ACC112 (cell line): ENCODE measurements at regions not wholly inside any gene's neighbourhood (a gene's known extent, or its start where the extent isn't known, plus 50 kb on each side); places are given as distances from the start of the nearest gene placed in this dataset.
A peak's percentile ranks its signal among the peaks of the same experiment; 100 is the strongest.

Source experiments
- H2AFZ ChIP-seq: fragments of 200-600 bp; sonication (generic); one replicate; pipeline ENCODE4 v1.6.0; 2017; ENCODE audit warnings: antibody characterized with exemption, low read length; ENCODE audit not compliant: unreplicated experiment
- H3K27ac ChIP-seq: fragments of 200-600 bp; sonication (generic); 2 replicates; pipeline ENCODE4 v1.5.1; 2014; ENCODE audit warnings: low read depth, mild to moderate bottlenecking, antibody characterized with exemption, low read length, moderate library complexity
- H3K27me3 ChIP-seq: fragments of 200-600 bp; sonication (generic); 2 replicates; pipeline ENCODE4 v1.6.1; 2014; ENCODE audit warnings: mild to moderate bottlenecking, antibody characterized with exemption, low read length, moderate library complexity, mixed read lengths; ENCODE audit not compliant: insufficient read depth
- H3K36me3 ChIP-seq: fragments of 200-600 bp; sonication (generic); 2 replicates; pipeline ENCODE4 v1.6.1; 2016; ENCODE audit warnings: mild to moderate bottlenecking, antibody characterized with exemption, low read length, moderate library complexity, mixed read lengths; ENCODE audit not compliant: insufficient read depth
- H3K4me1 ChIP-seq: fragments of 200-600 bp; sonication (generic); one replicate; pipeline ENCODE4 v1.6.1; 2016; ENCODE audit warnings: low read length, mixed read lengths; ENCODE audit not compliant: insufficient read depth, unreplicated experiment, control insufficient read depth
- H3K4me3 ChIP-seq: fragments of 200-600 bp; sonication (generic); 2 replicates; pipeline ENCODE4 v1.5.1; 2014; ENCODE audit warnings: mild to moderate bottlenecking, low read depth, low read length
- H3K79me2 ChIP-seq: fragments of 200-600 bp; sonication (generic); one replicate; pipeline ENCODE4 v1.6.0; 2016; ENCODE audit warnings: low read length; ENCODE audit not compliant: control insufficient read depth, unreplicated experiment, insufficient read depth

DNA sequence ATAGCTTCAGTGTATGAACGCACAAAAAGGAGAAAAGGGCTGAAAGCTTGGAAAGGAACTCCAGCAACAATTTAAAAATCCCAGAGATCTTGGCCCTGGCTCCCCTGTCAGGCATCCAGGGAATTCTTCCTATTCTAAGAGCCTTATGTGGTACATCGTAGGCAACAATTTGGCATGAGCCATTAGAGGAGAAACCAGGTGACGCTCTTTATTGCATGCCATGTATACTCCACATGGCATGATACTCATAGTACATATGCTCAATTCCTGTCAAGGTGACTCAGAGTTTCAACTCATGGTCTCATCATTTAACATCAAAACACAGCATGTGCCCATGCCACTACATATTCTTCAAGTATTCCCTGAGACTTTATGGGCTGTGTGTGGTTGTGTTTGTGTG is 191.3 kb downstream of the OR13H1 start:
- no peaks in the 10 kb centered on the region for H3K36me3 ChIP-seq
- no peak overlapping the region for H2AFZ ChIP-seq
- H3K27me3 ChIP-seq, result no peaks in the 10 kb centered on the region
- H3K4me1 ChIP-seq, result no peaks in the 10 kb centered on the region
- no peak overlapping the region for H3K27ac ChIP-seq
- H3K4me3 ChIP-seq, result no peak overlapping the region
- no peaks in the 10 kb centered on the region for H3K79me2 ChIP-seq

DNA sequence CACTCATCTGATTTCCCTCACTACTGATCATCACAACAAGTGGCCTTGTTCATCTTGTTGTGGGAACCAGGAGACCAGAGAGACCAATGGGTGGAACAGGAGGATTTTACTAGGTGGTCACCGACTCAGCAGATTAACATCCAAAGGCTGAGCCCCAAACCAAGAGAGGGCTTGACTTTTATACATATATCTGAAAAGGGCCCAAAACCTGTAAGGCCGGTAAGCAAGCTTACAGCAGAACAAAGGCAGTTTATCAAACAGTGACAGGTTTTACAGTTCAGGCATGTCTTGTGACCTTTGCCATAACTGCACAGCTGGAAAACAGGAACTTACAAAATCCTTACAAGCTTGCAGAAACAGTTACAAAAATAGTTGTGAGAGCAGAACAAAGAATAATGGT is 195.9 kb downstream of the OR13H1 start:
- no peaks in the 10 kb centered on the region for H3K36me3 ChIP-seq

DNA sequence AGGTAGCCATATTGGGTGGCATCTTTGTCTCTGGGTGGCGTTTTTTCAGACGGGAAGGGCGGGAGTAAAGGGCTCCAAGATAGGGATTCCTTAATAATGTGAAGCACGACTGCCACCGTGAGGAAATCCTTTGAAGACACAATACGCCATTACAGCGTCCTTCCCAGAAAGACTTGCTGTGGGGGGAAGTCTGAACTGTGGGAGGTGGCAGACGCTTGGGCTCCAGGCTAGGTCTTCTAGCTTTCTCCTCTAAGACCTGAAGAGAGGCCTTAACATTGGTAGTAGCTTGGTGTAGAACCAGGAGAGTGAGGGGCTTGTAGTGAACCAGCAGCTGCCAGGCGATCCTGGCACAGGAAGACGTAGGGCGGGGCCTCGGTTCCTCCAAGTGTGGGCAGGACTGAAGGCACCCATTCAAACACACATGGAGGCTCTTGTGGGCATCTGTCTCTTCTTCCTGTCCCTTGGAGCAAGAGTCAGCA is 197.3 kb downstream of the OR13H1 start:
- no peaks in the 10 kb centered on the region for H3K27me3 ChIP-seq
- H3K4me3 ChIP-seq, result no peak overlapping the region
- H3K27ac ChIP-seq, result no peak overlapping the region

More for the DNA sequence above, 195.9 kb downstream of the OR13H1 start:
- Histone ChIP-seq H3K27me3 (no peaks in the 10 kb centered on the region), H3K4me3 (no peak overlapping the region), H3K4me1 (no peaks in the 10 kb centered on the region), H3K27ac (no peak overlapping the region), H2AFZ (no peak overlapping the region), H3K79me2 (no peaks in the 10 kb centered on the region)

DNA sequence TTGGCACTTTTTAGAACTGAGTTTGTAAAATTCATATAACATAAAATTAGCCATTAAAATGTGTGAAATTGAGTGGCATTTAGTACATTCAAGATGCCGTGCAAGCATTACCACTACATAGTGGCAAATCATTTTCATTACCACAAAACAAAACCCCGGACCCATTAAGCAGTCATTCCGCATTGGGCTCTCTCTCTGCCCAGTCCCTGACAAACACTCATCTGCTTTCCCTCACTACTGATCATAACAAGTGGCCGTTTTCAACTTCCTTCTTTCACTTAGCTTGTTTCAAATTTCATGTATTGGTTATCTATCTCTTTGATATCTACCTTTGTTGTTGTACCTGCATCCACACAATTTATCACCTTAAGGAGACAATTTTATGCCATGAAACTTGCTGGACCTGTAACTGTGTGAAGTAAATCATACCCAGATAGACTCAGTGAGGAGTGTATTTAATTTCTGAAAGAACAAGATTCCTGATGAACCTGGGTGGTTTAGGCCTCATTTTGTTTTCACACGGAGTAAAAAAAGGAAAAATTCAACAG is 202.1 kb downstream of the OR13H1 start:
- Histone ChIP-seq H3K36me3 (no peaks in the 10 kb centered on the region), H3K27me3 (no peaks in the 10 kb centered on the region), H2AFZ (no peak overlapping the region), H3K4me3 (no peak overlapping the region), H3K79me2 (no peaks in the 10 kb centered on the region), H3K27ac (no peak overlapping the region), H3K4me1 (no peaks in the 10 kb centered on the region)

More for the DNA sequence above, 197.3 kb downstream of the OR13H1 start:
- H2AFZ ChIP-seq, result no peak overlapping the region
- H3K4me1 ChIP-seq, result no peaks in the 10 kb centered on the region
- H3K36me3 ChIP-seq, result no peaks in the 10 kb centered on the region
- no peaks in the 10 kb centered on the region for H3K79me2 ChIP-seq

DNA sequence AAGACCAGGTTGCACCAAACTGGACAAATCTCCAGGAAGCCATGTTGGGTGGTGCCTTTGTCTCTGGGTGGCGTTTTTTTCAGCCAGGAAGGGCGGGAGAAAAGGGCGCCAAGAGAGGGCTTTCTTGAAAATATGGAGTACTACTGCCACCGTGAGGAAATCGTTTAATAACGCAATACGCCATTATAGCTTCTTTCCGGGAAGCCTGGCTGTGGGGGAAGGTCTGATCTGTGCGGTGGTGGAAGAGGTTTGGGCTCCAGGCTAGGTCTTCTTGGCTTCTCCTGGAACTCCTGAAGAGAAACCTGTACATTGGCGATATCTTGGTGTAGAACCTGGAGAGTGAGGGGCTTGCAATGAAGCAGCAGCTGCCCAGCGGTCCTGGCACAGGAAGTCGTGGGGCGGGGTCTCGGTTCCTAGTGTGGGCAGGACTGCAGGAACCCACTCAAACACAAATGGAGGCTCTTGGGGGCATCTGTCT is 202.7 kb downstream of the OR13H1 start:
- no peaks in the 10 kb centered on the region for H3K79me2 ChIP-seq
- no peak overlapping the region for H3K4me3 ChIP-seq
- no peak overlapping the region for H3K27ac ChIP-seq
- no peak overlapping the region for H2AFZ ChIP-seq
- no peaks in the 10 kb centered on the region for H3K27me3 ChIP-seq
- no peaks in the 10 kb centered on the region for H3K36me3 ChIP-seq
- no peaks in the 10 kb centered on the region for H3K4me1 ChIP-seq

DNA sequence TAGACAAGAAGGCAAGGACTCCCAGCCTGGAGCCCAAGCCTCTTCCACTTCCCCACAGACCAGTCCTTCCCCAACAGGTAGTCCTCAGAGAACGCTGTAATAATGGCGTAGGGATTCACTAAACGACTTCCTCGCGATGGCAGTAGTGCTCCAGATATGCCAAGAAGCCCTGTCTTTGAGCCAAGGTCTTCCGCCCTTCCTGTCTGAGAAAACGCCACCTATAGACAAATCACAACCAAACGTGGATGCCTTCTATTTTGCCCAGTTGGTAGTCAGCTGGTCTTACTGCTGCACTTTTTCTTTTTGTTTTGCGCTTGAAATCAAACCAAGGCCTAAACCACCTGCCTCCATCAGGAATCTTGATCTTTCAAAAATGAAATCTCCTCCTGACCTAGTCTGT is 203.3 kb downstream of the OR13H1 start:
- no peaks in the 10 kb centered on the region for H3K36me3 ChIP-seq
- H3K4me1 ChIP-seq, result no peaks in the 10 kb centered on the region
- no peak overlapping the region for H2AFZ ChIP-seq
- no peak overlapping the region for H3K27ac ChIP-seq
- no peak overlapping the region for H3K4me3 ChIP-seq
- H3K79me2 ChIP-seq, result no peaks in the 10 kb centered on the region
- no peaks in the 10 kb centered on the region for H3K27me3 ChIP-seq

DNA sequence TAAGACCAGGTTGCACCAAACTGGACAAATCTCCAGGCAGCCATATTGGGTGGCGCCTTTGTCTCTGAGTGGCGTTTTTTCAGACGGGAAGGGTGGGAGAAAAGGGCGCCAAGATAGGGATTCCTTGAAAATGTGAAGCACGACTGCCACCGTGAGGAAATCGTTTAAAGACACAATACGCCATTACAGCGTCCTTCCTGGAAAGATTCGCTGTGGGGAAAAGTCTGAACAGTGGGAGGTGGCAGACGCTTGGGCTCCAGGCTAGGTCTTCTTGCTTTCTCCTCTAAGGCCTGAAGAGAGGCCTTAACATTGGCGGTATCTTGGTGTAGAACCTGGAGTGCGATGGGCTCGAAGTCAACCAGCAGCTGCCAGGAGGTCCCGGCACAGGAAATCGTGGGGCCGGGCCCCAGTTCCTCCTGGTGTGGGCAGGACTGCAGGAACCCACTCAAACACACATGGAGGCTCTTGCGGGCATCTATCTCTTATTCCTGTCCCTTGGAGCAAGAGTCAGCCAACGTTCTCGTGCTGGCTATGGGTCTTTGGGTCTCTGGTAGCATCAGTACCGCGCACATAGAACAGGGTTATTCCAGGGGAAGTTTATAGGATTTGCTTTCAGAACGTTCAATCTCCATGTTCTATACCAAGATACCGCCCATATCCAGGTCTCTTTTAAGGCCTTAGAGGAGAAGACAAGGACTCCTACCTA is 208.8 kb downstream of the OR13H1 start:
- Histone ChIP-seq H3K4me1 (no peaks in the 10 kb centered on the region), H2AFZ (no peak overlapping the region), H3K79me2 (no peaks in the 10 kb centered on the region), H3K27me3 (no peaks in the 10 kb centered on the region), H3K27ac (no peak overlapping the region), H3K36me3 (no peaks in the 10 kb centered on the region), H3K4me3 (no peak overlapping the region)

DNA sequence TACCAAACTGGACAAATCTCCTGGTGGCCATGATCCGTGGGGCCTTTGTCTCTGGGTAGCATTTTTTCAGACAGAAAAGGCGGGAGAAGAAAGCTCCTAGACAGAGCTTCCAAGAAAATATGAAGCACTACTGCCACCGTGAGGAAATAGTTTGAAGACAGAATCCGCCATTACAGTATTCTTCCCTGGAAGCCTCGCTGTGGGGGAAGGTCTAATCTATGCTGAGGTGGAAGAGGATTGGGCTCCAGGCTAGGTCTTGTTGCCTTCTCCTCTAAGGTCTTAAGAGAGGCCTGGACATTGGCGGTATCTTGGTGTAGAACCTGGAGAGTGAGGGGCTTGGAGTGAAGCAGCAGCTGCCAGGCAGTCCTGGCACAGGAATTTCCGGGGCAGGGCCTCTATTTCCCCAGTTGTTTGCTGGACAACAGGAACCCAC is 218.9 kb downstream of the OR13H1 start:
- H3K4me3 ChIP-seq, result no peak overlapping the region
- H3K27ac ChIP-seq, result no peak overlapping the region
- no peaks in the 10 kb centered on the region for H3K79me2 ChIP-seq
- H3K36me3 ChIP-seq, result no peaks in the 10 kb centered on the region
- no peak overlapping the region for H2AFZ ChIP-seq
- H3K4me1 ChIP-seq, result no peaks in the 10 kb centered on the region
- H3K27me3 ChIP-seq, result no peaks in the 10 kb centered on the region

DNA sequence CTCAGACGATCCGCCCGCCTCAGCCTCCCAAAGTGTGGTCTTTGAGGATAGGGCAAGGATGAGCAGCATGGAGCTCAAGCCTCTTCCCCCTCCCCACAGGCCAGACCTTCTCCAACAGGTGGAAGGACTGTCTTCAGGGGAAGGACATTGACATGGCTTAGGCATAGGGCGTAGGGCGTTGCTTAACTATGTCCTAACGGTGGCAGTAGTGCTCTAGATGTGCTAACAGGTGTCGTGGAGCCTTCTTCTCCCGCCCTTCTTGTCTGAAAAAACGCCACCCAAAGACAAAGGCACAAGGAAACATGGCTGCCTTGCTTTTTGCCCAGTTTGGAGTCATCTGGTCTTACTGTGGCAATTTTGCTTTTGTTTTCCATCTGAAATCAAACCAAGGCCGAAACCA is 219.8 kb downstream of the OR13H1 start:
- Histone ChIP-seq H3K79me2 (no peaks in the 10 kb centered on the region), H2AFZ (no peak overlapping the region), H3K27ac (no peak overlapping the region), H3K27me3 (no peaks in the 10 kb centered on the region), H3K36me3 (no peaks in the 10 kb centered on the region), H3K4me1 (no peaks in the 10 kb centered on the region), H3K4me3 (peak overlapping the region; percentile 11; the same call in 1 of the 2 replicates)

DNA sequence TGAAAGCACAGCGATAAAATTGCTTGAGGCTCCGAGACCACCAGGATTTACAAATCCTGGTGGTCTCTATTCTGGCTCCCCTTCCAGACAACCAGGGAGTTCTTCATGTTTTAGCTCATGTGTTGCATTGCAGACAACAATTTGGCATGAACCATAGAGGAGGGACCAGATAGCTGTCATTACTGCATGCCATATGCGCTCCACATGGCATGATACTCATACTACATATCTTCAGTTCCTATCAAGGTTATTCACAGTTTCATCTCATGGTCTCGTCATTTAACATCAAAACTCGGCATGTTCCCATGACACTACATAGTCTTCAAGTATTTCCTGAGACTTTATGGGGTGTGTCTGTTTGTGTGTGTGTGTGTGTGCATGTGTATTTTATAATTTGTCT is 220.3 kb downstream of the OR13H1 start:
- no peak overlapping the region for H3K27ac ChIP-seq
- peak overlapping the region; percentile 11; the same call in 1 of the 2 replicates for H3K4me3 ChIP-seq
- no peaks in the 10 kb centered on the region for H3K4me1 ChIP-seq
- H3K79me2 ChIP-seq, result no peaks in the 10 kb centered on the region
- no peak overlapping the region for H2AFZ ChIP-seq
- H3K36me3 ChIP-seq, result no peaks in the 10 kb centered on the region
- no peaks in the 10 kb centered on the region for H3K27me3 ChIP-seq
